A673 (cell line): ENCODE measurements at regions not wholly inside any gene's neighbourhood (a gene's known extent, or its start where the extent isn't known, plus 50 kb on each side); places are given as distances from the start of the nearest gene placed in this dataset.

Experiments used
- BruUV-seq: library from RNA; stranded (reverse); fragments of 400-500 nt; replicated peaks from 2 replicates; lab custom pipeline; 2021; lab: Mats Ljungman, UMichigan
- CTCF ChIA-PET: fragments of 300-600 bp; sonication (Branson Sonifier 250); formaldehyde crosslinking; loops from one replicate; lab custom pipeline; 2022; ENCODE audit warnings: antibody characterized with exemption; lab: Charles Lee
- POLR2A ChIA-PET: fragments of 300-600 bp; sonication (Branson Sonifier 250); formaldehyde crosslinking; loops from one replicate; lab custom pipeline; 2022; ENCODE audit warnings: antibody characterized with exemption; ENCODE audit not compliant: low non-redundant PET; lab: Charles Lee
- DNase-seq: peaks from one replicate; pipeline ENCODE4 v3.0.0-alpha.2; 2015; ENCODE audit warnings: low spot score
- H3K27ac ChIP-seq: fragments of 200-600 bp; sonication (generic); 2 replicates; pipeline ENCODE4 v1.5.1; 2016; ENCODE audit warnings: mixed run types, low read depth, mild to moderate bottlenecking, mixed read lengths, antibody characterized with exemption, low read length; ENCODE audit not compliant: poor library complexity, severe bottlenecking
- H3K27me3 ChIP-seq: fragments of 200-600 bp; sonication (generic); replicated peaks from 2 replicates; pipeline ENCODE4 v1.6.1; 2017; ENCODE audit warnings: mixed run types, low read depth, mild to moderate bottlenecking, mixed read lengths, antibody characterized with exemption, low read length; ENCODE audit not compliant: insufficient read depth, poor library complexity
- H3K36me3 ChIP-seq: fragments of 200-600 bp; sonication (generic); 2 replicates; pipeline ENCODE4 v1.6.1; 2016; ENCODE audit warnings: mixed run types, mild to moderate bottlenecking, mixed read lengths, antibody characterized with exemption, low read length; ENCODE audit not compliant: insufficient read depth, poor library complexity, severe bottlenecking
- H3K4me1 ChIP-seq: fragments of 200-600 bp; sonication (generic); 2 replicates; pipeline ENCODE4 v1.6.1; 2017; ENCODE audit warnings: mixed run types, mild to moderate bottlenecking, mixed read lengths, antibody characterized with exemption, low read length; ENCODE audit not compliant: insufficient read depth, poor library complexity, severe bottlenecking
- H3K4me3 ChIP-seq: fragments of 200-600 bp; sonication (generic); 2 replicates; pipeline ENCODE4 v1.5.1; 2016; ENCODE audit warnings: low read depth, mixed run types, mild to moderate bottlenecking, mixed read lengths, low read length; ENCODE audit not compliant: poor library complexity, severe bottlenecking
- H3K9me3 ChIP-seq: fragments of 200-600 bp; sonication (generic); 2 replicates; pipeline ENCODE4 v1.6.1; 2016; ENCODE audit warnings: mixed run types, low read depth, mild to moderate bottlenecking, mixed read lengths, antibody characterized with exemption, low read length; ENCODE audit not compliant: poor library complexity, severe bottlenecking
- CTCF ChIP-seq: fragments of 300-800, 200-600 bp; sonication (generic); conservative IDR thresholded peaks from 2 replicates; pipeline ENCODE4 v1.5.1; 2017; ENCODE audit warnings: low read depth, mild to moderate bottlenecking, antibody characterized with exemption, low read length, moderate library complexity, mixed read lengths
- EZH2 ChIP-seq: fragments of 200-600 bp; sonication (generic); IDR thresholded peaks from 2 replicates; pipeline ENCODE4 v1.6.1; 2017; ENCODE audit warnings: borderline replicate concordance, low read depth, mild to moderate bottlenecking, mixed read lengths, antibody characterized with exemption, low read length; ENCODE audit not compliant: poor library complexity, severe bottlenecking
- intact Hi-C: fragments of 100-400 bp; cut with micrococcal nuclease; formaldehyde crosslinking; loops from one replicate; pipeline ENCODE4 v1.10.0; 2022; ENCODE audit not compliant: unreplicated experiment

GRCh38 chr4:23234716-23235115 lies 542.0 kb downstream of the GBA3 start:
- ChIA-PET CTCF (no interaction called here), POLR2A (no interaction called here)
- no peak for DNase-seq
- no peaks in the 10 kb centered on the region for H3K4me1 ChIP-seq
- intact Hi-C loops = no loop called here
- TF ChIP-seq EZH2 = no peak
- no peak for TF ChIP-seq CTCF
- no peak overlapping the region for H3K27ac ChIP-seq
- no peaks in the 10 kb centered on the region for H3K9me3 ChIP-seq
- H3K36me3 ChIP-seq = no peaks in the 10 kb centered on the region
- no TSS peak for BruUV-seq
- no peaks in the 10 kb centered on the region for H3K27me3 ChIP-seq
- H3K4me3 ChIP-seq = no peak overlapping the region

- intact Hi-C loops = no loop called here
- CTCF ChIA-PET = no interaction called here
- Histone ChIP-seq H3K27ac (no peak overlapping the region), H3K27me3 (no peaks in the 10 kb centered on the region), H3K36me3 (no peaks in the 10 kb centered on the region), H3K9me3 (no peaks in the 10 kb centered on the region), H3K4me1 (no peaks in the 10 kb centered on the region), H3K4me3 (no peak overlapping the region)
- BruUV-seq = no TSS peak
- no peak for TF ChIP-seq EZH2
- no peak for TF ChIP-seq CTCF
- POLR2A ChIA-PET = no interaction called here
- no peak for DNase-seq
Observed at GRCh38 chr4:23234018-23234417, 541.3 kb downstream of the GBA3 start.

- no peak for TF ChIP-seq EZH2
- TF ChIP-seq CTCF = no peak
- intact Hi-C loops = no loop called here
- Histone ChIP-seq H3K27ac (no peak overlapping the region), H3K27me3 (no peaks in the 10 kb centered on the region), H3K36me3 (no peaks in the 10 kb centered on the region), H3K4me1 (no peaks in the 10 kb centered on the region), H3K4me3 (no peak overlapping the region), H3K9me3 (no peaks in the 10 kb centered on the region)
- no TSS peak for BruUV-seq
- DNase-seq = no peak
- ChIA-PET POLR2A (no interaction called here), CTCF (no interaction called here)
Observed at GRCh38 chr4:23233596-23233995, 540.9 kb downstream of the GBA3 start.
